Hepatic stellate cell (primary cell): ENCODE measurements at regions not wholly inside any gene's neighbourhood (a gene's known extent, or its start where the extent isn't known, plus 50 kb on each side); places are given as distances from the start of the nearest gene placed in this dataset.
A peak's percentile ranks its signal among the peaks of the same experiment; 100 is the strongest.
"Not testable (repeated sequence)": the region's sequence is repeated elsewhere in the genome, so short reads cannot be mapped to it uniquely, and the experiment has no call there.

Experiments
- DNase-seq: peaks from one replicate; pipeline ENCODE4 v3.0.0; 2011; ENCODE audit warnings: low spot score

- no peak for DNase-seq
Measured at GRCh38 chr9:78871086-78871451, 574.1 kb downstream of the PSAT1 start.

GRCh38 chr9:78871452-78872331 is 574.8 kb downstream of the PSAT1 start:
- DNase-seq, result peak; percentile 29

GRCh38 chr9:78874061-78874460 is 577.1 kb downstream of the PSAT1 start:
- no peak for DNase-seq

- DNase-seq, result no peak
Measured at GRCh38 chr9:78879324-78880100, 582.6 kb downstream of the PSAT1 start.

- DNase-seq, result no peak
Measured at GRCh38 chr9:78881295-78881694, 584.4 kb downstream of the PSAT1 start.

GRCh38 chr9:78882481-78882880 is 585.6 kb downstream of the PSAT1 start:
- no peak for DNase-seq

- DNase-seq, result no peak
Measured at GRCh38 chr9:78884611-78885150, 587.8 kb downstream of the PSAT1 start.

- no peak for DNase-seq
Measured at GRCh38 chr9:78892182-78892581, 595.3 kb downstream of the PSAT1 start.

GRCh38 chr9:78892769-78893168 is 595.8 kb downstream of the PSAT1 start:
- DNase-seq, result no peak

GRCh38 chr9:78893774-78894401 is 597.0 kb downstream of the PSAT1 start:
- DNase-seq, result no peak

- DNase-seq, result no peak
Measured at GRCh38 chr9:78896479-78896878, 599.6 kb downstream of the PSAT1 start.

- DNase-seq, result no peak
Measured at GRCh38 chr9:78898234-78898633, 601.3 kb downstream of the PSAT1 start.

- no peak for DNase-seq
Measured at GRCh38 chr9:78899006-78899405, 602.1 kb downstream of the PSAT1 start.

- DNase-seq, result no peak
Measured at GRCh38 chr9:78900500-78900899, 603.6 kb downstream of the PSAT1 start.

- no peak for DNase-seq
Measured at GRCh38 chr9:78902051-78902450, 605.1 kb downstream of the PSAT1 start.

- DNase-seq, result no peak
Measured at GRCh38 chr9:78903581-78903980, 606.7 kb downstream of the PSAT1 start.

GRCh38 chr9:78904686-78905085 is 607.8 kb downstream of the PSAT1 start:
- no peak for DNase-seq

GRCh38 chr9:78905387-78905786 is 608.5 kb downstream of the PSAT1 start:
- DNase-seq, result no peak

- DNase-seq, result no peak
Measured at GRCh38 chr9:78905986-78906755, 609.2 kb downstream of the PSAT1 start.

GRCh38 chr9:78909566-78909965 is 612.6 kb downstream of the PSAT1 start:
- DNase-seq, result no peak

- DNase-seq, result not testable (repeated sequence)
Measured at GRCh38 chr9:78916884-78917283, 620.0 kb downstream of the PSAT1 start.

- no peak for DNase-seq
Measured at GRCh38 chr9:78918976-78919375, 622.1 kb downstream of the PSAT1 start.
